Breast epithelium (tissue), 4 donors: ENCODE measurements at regions not wholly inside any gene's neighbourhood (a gene's known extent, or its start where the extent isn't known, plus 50 kb on each side); places are given as distances from the start of the nearest gene placed in this dataset.
"Not testable (repeated sequence)": the region's sequence is repeated elsewhere in the genome, so short reads cannot be mapped to it uniquely, and the experiment has no call there.

Source experiments
- DNase-seq, 2 donors: peaks; one replicate each; pipeline ENCODE4 v3.0.0-alpha.2; 2019; ENCODE audit warnings: low spot score in 2 of 2
- H3K27ac ChIP-seq, 2 donors: fragments of 200-600 bp; sonication (generic) in 1 of 2; one replicate each; pipeline ENCODE4 v1.5.1; 2016 to 2019; ENCODE audit warnings: mild to moderate bottlenecking in 1 of 2
- H3K27me3 ChIP-seq, 2 donors: fragments of 200-600 bp; sonication (generic) in 1 of 2; one replicate each; pipeline versions ENCODE4 v1.5.1 to v1.6.0; 2017 to 2019; ENCODE audit warnings: control low read depth in 1 of 2, mild to moderate bottlenecking in 1 of 2
- H3K36me3 ChIP-seq: fragments of 200-600 bp; one replicate; pipeline ENCODE4 v1.5.1; 2019
- H3K4me1 ChIP-seq, 2 donors: fragments of 200-600 bp; sonication (generic); one replicate each; pipeline ENCODE4 v1.5.1; 2016 to 2019; ENCODE audit warnings: control low read depth in 1 of 2
- H3K4me3 ChIP-seq, 3 donors: fragments of 200-600 bp; sonication (generic); 1 replicate in 2 of 3; 2 replicates in 1 of 3; pipeline ENCODE4 v1.5.1; 2016 to 2019; ENCODE audit warnings: mild to moderate bottlenecking in 3 of 3, moderate library complexity in 2 of 3
- H3K9me3 ChIP-seq, 2 donors: fragments of 200-600 bp; sonication (generic) in 1 of 2; one replicate each; pipeline ENCODE4 v1.5.1; 2016 to 2019; ENCODE audit warnings: control low read depth in 1 of 2
- POLR2A ChIP-seq: fragments of 450-650 bp; IDR thresholded peaks from one replicate; pipeline ENCODE4 v1.6.1; 2016; ENCODE audit warnings: antibody characterized with exemption, mild to moderate bottlenecking, moderate library complexity
- POLR2AphosphoS5 ChIP-seq, 3 donors: sonication (generic); formaldehyde crosslinking; IDR thresholded peaks; one replicate each; pipeline ENCODE4 v1.6.1; 2017; ENCODE audit warnings: antibody characterized with exemption in 3 of 3
- intact Hi-C: fragments of 100-400 bp; cut with DNase I; formaldehyde crosslinking; loops from one replicate; pipeline ENCODE4 v1.15.1; 2023; ENCODE audit warnings: low total_unique reads
- TF ChIP-seq, protein P1 (sequence below), 3 donors: fragments of 450-650 bp; IDR thresholded peaks; one replicate each; pipeline ENCODE4 v1.5.1; 2016 to 2017; ENCODE audit warnings: antibody characterized with exemption in 3 of 3, mild to moderate bottlenecking in 3 of 3, moderate library complexity in 3 of 3

DNA sequence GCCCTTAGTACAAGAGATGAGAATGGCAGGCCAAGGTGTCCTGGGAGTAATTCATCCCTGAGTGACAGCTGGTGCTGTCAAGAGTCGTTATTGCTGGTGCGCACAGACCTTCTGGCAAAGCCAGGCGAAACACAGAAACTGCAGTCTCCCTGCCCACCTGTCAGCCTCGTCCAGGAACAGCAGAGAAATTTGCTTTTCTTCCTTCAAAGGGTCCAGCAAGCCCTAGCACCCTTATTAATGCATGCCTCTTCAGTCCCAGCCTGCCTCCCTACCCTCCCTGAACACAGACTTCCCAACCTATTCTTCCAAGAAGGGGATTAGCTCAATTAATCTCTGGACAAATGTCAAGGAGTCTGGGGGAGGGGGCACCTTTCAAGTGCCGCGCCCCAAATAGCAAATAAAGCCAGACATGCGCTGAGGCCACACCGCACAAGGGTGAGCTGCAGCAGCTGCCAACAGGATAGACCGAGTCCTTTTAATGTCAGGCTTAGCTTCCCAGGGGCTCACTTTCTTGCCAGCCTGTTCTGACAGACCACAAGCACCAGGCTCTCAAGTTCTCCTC lies 250.7 kb upstream of the RASGEF1B start:
- H3K27ac ChIP-seq: no peak overlapping the region
- no peak for DNase-seq
- no peak for TF ChIP-seq POLR2A
- TF ChIP-seq, protein P1, sequence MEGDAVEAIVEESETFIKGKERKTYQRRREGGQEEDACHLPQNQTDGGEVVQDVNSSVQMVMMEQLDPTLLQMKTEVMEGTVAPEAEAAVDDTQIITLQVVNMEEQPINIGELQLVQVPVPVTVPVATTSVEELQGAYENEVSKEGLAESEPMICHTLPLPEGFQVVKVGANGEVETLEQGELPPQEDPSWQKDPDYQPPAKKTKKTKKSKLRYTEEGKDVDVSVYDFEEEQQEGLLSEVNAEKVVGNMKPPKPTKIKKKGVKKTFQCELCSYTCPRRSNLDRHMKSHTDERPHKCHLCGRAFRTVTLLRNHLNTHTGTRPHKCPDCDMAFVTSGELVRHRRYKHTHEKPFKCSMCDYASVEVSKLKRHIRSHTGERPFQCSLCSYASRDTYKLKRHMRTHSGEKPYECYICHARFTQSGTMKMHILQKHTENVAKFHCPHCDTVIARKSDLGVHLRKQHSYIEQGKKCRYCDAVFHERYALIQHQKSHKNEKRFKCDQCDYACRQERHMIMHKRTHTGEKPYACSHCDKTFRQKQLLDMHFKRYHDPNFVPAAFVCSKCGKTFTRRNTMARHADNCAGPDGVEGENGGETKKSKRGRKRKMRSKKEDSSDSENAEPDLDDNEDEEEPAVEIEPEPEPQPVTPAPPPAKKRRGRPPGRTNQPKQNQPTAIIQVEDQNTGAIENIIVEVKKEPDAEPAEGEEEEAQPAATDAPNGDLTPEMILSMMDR (IDR thresholded peaks at IDR 0.05): no peak
- no peak for TF ChIP-seq POLR2AphosphoS5 (IDR thresholded peaks at IDR 0.05)
- H3K36me3 ChIP-seq: no peaks in the 10 kb centered on the region
- no peak overlapping the region for H3K4me3 ChIP-seq
- no peaks in the 10 kb centered on the region for H3K9me3 ChIP-seq
- no peaks in the 10 kb centered on the region for H3K27me3 ChIP-seq
- no peaks in the 10 kb centered on the region for H3K4me1 ChIP-seq
- intact Hi-C loops: no loop called here

DNA sequence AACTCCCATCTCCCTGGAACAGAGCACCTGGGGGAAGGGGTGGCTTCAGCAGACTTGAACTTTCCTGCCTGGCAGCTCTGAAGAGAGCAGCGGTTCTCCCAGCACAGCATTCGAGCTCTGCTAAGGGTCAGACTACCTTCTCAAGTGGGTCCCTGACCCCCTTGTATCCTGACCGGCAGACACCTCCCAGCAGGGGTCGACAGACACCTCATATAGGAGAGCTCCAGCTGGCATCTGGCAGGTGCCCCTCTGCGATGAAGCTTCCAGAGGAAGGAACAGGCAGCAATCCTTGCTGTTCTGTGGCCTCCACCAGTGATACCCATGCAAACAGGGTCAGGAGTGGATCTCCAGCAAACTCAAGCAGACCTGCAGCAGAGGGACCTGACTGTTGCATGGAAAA lies 244.1 kb upstream of the RASGEF1B start:
- intact Hi-C loops: no loop called here
- TF ChIP-seq, protein P1 (IDR thresholded peaks at IDR 0.05): no peak
- no peaks in the 10 kb centered on the region for H3K27me3 ChIP-seq

DNA sequence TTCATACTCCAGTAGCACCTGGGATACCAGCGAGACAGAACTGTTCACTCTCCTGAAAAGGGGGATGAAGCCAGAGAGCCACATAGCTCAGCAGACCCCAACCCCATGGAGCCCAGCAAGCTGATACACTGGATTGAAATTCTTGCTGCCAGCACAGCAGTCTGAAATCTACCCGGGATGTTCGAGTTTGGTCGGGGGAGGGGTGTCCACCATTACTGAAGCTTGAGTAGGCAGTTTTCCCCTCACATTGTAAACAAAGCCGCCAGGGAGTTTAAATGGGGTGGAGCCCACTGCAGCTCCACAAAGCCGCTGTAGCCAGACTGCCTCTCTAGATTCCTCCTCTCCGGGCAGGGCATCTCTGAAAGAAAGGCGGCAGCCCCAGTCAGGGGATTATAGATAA lies 243.7 kb upstream of the RASGEF1B start:
- H3K4me3 ChIP-seq, H3K27me3 ChIP-seq, H3K9me3 ChIP-seq, DNase-seq, H3K36me3 ChIP-seq, intact Hi-C loops, H3K27ac ChIP-seq, H3K4me1 ChIP-seq: not testable (repeated sequence)

More for the DNA sequence above, 244.1 kb upstream of the RASGEF1B start:
- no peaks in the 10 kb centered on the region for H3K36me3 ChIP-seq
- H3K27ac ChIP-seq: no peak overlapping the region
- H3K9me3 ChIP-seq: no peaks in the 10 kb centered on the region
- no peak overlapping the region for H3K4me3 ChIP-seq
- no peaks in the 10 kb centered on the region for H3K4me1 ChIP-seq
- DNase-seq: no peak

DNA sequence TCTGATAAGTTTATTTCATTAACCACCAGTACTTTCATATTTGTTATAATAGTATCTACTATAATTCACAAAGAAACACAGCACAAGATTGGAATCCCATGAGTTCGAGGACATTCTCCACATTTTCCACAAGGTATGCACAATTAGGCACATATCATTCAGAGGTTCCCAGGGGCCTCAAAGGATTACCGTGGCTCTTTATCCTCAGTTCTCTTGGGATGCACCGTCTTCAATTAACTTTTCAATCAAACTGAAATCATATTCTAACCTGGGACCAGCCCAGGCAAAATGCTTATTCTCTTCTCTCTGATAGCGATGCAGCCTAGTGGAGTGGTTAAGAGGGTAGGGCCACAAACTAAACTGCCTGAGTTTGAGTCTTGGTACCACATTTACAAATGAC lies 242.6 kb upstream of the RASGEF1B start:
- Histone ChIP-seq H3K4me3 (no peak overlapping the region), H3K36me3 (no peaks in the 10 kb centered on the region), H3K9me3 (no peaks in the 10 kb centered on the region), H3K4me1 (no peaks in the 10 kb centered on the region), H3K27ac (no peak overlapping the region), H3K27me3 (no peaks in the 10 kb centered on the region)
- no peak for DNase-seq
- TF ChIP-seq, protein P1 (IDR thresholded peaks at IDR 0.05): no peak
- no peak for TF ChIP-seq POLR2AphosphoS5 (IDR thresholded peaks at IDR 0.05)
- TF ChIP-seq POLR2A: no peak
- intact Hi-C loops: no loop called here

DNA sequence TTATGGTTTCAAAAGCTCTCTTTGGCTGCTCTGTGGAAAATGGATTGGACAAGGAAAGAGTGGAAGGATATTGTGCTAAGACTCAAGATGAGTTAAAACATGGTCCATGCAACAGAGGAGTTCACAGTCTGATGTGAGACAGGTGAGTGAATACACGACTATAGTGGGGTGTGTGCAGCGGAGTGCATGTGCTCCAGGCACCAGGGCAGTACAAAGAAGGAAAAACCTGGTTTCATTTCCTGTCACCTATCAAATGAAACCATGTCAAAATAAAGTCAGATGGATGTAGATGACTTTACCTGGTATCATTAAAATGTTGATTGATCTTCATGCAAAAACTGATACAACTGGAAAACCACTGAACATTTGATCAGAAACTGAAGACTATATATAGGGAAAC lies 241.0 kb upstream of the RASGEF1B start:
- Histone ChIP-seq H3K9me3 (no peaks in the 10 kb centered on the region), H3K4me3 (no peak overlapping the region), H3K27ac (no peak overlapping the region), H3K36me3 (no peaks in the 10 kb centered on the region), H3K27me3 (no peaks in the 10 kb centered on the region), H3K4me1 (no peaks in the 10 kb centered on the region)
- TF ChIP-seq POLR2A (no peak), POLR2AphosphoS5 (IDR thresholded peaks at IDR 0.05) (no peak)
- TF ChIP-seq, protein P1 (IDR thresholded peaks at IDR 0.05): no peak
- intact Hi-C loops: no loop called here
- DNase-seq: no peak

DNA sequence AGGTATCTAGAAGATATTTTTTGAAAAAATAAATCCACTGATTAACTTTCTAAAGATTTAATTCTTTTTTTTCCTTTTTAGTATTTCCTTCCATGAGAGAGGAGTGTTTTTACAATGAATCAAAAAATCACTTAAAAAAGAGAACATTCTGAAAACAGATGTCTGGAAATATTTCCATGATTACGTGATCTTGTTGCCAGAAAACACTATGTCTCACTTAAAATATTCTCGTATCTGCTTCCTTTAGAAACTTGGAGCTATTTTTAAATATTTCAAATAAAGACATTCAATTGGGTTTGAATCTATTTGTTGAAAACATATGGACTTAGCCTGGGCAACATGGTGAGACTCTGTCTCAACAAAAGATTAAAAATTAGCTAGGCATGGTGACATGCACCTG lies 232.8 kb upstream of the RASGEF1B start:
- TF ChIP-seq POLR2AphosphoS5 (IDR thresholded peaks at IDR 0.05) (no peak), POLR2A (no peak)
- TF ChIP-seq, protein P1 (IDR thresholded peaks at IDR 0.05): no peak
- no peaks in the 10 kb centered on the region for H3K27me3 ChIP-seq
- no peak overlapping the region for H3K27ac ChIP-seq
- H3K4me3 ChIP-seq: no peak overlapping the region
- H3K36me3 ChIP-seq: no peaks in the 10 kb centered on the region
- no peak for DNase-seq
- no peaks in the 10 kb centered on the region for H3K9me3 ChIP-seq
- H3K4me1 ChIP-seq: no peaks in the 10 kb centered on the region
- intact Hi-C loops: no loop called here
